ENCODE measurements at regions not wholly inside any gene's neighbourhood (a gene's known extent, or its start where the extent isn't known, plus 50 kb on each side); places are given as distances from the start of the nearest gene placed in this dataset.

GRCh38 chr10:25112016-25112415 lies 62.8 kb upstream of the GPR158 start:
- intact Hi-C loops (cut with DNase I; ENCODE audit: low total_unique reads) = no loop called here
- WGBS, 5 donors = 64 to 75% (median 71%) methylated on average over 3 of the region's 3 CpGs
- no peak overlapping the region for H3K4me3 ChIP-seq
- H3K27me3 ChIP-seq = peaks cover 0 to 12% (median 0%) of the 10 kb centered on the region in 3 donors
- no peak for DNase-seq
- H3K9me3 ChIP-seq = no peaks in the 10 kb centered on the region
- TF ChIP-seq POLR2A (IDR thresholded peaks at IDR 0.05) (no peak), POLR2AphosphoS5 (IDR thresholded peaks at IDR 0.05) (no peak), EP300 (IDR thresholded peaks at IDR 0.05) (no peak)
- TF ChIP-seq, protein P1, sequence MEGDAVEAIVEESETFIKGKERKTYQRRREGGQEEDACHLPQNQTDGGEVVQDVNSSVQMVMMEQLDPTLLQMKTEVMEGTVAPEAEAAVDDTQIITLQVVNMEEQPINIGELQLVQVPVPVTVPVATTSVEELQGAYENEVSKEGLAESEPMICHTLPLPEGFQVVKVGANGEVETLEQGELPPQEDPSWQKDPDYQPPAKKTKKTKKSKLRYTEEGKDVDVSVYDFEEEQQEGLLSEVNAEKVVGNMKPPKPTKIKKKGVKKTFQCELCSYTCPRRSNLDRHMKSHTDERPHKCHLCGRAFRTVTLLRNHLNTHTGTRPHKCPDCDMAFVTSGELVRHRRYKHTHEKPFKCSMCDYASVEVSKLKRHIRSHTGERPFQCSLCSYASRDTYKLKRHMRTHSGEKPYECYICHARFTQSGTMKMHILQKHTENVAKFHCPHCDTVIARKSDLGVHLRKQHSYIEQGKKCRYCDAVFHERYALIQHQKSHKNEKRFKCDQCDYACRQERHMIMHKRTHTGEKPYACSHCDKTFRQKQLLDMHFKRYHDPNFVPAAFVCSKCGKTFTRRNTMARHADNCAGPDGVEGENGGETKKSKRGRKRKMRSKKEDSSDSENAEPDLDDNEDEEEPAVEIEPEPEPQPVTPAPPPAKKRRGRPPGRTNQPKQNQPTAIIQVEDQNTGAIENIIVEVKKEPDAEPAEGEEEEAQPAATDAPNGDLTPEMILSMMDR (IDR thresholded peaks at IDR 0.05) = no peak
- peaks cover 3 to 10% (median 7%) of the 10 kb centered on the region in 4 donors for H3K4me1 ChIP-seq
- no peaks in the 10 kb centered on the region for H3K36me3 ChIP-seq
- H3K27ac ChIP-seq = no peak overlapping the region

DNA sequence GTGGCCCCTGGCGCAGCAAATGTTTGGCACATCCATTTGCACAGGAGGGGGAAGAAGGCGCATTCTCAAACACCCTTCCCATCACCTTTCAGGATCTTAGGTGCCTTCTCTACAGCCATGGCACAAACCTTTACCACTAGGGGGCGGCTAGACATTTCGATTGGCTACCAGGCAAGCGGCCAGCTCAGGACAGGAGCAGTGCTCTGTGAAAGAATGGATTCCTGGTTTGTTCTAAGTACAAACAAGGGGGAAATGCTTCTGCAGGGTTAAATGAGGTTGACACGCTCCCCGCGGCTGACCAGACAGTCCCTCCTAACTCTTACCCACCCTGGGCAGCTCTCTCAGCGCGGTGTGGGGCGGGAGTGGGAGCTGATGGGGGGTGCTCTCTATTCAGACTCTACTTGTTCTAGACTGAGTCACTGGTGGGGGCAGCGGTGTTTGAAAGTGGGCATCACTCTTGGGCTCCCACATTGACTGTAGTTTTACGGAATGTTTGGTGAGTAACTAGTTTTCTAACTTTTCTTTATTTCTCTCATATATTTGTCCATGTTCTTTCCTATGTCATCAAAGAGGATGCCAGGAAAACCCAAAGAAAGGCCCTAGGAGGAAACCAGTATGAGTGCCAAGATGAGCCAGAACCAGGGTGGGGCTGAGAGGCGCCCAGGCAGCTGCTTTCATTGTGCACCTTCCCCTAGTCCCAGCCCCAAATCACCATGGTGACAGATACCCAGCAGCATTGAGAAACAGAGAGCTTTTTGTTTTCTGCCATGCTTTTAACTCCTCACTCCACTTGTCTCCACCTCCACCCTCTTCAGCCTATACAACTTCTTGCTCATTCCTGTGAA lies 61.4 kb upstream of the GPR158 start:
- peaks cover 3 to 10% (median 7%) of the 10 kb centered on the region in 4 donors for H3K4me1 ChIP-seq
- H3K27ac ChIP-seq = peak overlapping the region in 1 of 5 donors; percentile 37
- intact Hi-C loops (cut with DNase I; ENCODE audit: low total_unique reads) = no loop called here
- TF ChIP-seq EP300 (IDR thresholded peaks at IDR 0.05) (no peak), POLR2AphosphoS5 (IDR thresholded peaks at IDR 0.05) (no peak), POLR2A (IDR thresholded peaks at IDR 0.05) (no peak)
- TF ChIP-seq, protein P1 (IDR thresholded peaks at IDR 0.05) = peak in 5 of 7 experiments; percentile 54 to 75 (median 64)
- WGBS, 5 donors = 9 to 15% (median 11%) methylated on average over 12 to 14 of the region's 14 CpGs
- no peaks in the 10 kb centered on the region for H3K9me3 ChIP-seq
- DNase-seq = peak; percentile 85 to 92
- no peak overlapping the region for H3K4me3 ChIP-seq
- no peaks in the 10 kb centered on the region for H3K36me3 ChIP-seq
- peaks cover 0 to 16% (median 0%) of the 10 kb centered on the region in 3 donors for H3K27me3 ChIP-seq

GRCh38 chr10:25114036-25114411 lies 60.8 kb upstream of the GPR158 start:
- peaks cover 0 to 16% (median 0%) of the 10 kb centered on the region in 3 donors for H3K27me3 ChIP-seq
- WGBS, 5 donors = 61 to 82% (median 68%) methylated on average over 2 of the region's 2 CpGs
- no peak overlapping the region for H3K27ac ChIP-seq
- TF ChIP-seq POLR2AphosphoS5 (IDR thresholded peaks at IDR 0.05) (no peak), POLR2A (IDR thresholded peaks at IDR 0.05) (no peak), EP300 (IDR thresholded peaks at IDR 0.05) (no peak)
- no peaks in the 10 kb centered on the region for H3K9me3 ChIP-seq
- peaks cover 3 to 10% (median 7%) of the 10 kb centered on the region in 4 donors for H3K4me1 ChIP-seq
- DNase-seq = no peak
- H3K36me3 ChIP-seq = no peaks in the 10 kb centered on the region
- intact Hi-C loops (cut with DNase I; ENCODE audit: low total_unique reads) = no loop called here
- no peak overlapping the region for H3K4me3 ChIP-seq

DNA sequence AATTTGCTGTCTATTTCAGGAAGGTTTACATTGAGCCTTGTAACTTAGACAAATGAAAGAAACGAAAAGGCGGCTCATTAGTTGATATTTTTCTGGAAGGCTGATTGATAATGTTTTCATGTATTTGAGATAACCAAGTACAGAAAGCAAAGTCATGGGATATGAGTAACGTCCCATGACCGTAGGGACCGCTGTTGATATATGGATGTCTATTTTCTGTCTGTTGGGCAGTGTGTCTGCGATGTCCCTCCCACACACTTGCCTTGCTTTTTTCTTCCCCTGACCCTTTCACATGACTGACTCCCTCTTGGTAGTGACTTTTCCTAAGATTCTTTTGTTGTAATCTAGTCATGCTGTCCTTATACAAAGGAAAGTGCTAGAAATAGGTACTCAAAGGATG lies 57.0 kb upstream of the GPR158 start:
- intact Hi-C loops (cut with DNase I; ENCODE audit: low total_unique reads) = loop anchor here (5.0 kb wide), 1 partner anchor 110 kb away; no protein-coding TSS in a partner anchor
- TF ChIP-seq EP300 (IDR thresholded peaks at IDR 0.05) (no peak), POLR2AphosphoS5 (IDR thresholded peaks at IDR 0.05) (no peak), POLR2A (IDR thresholded peaks at IDR 0.05) (no peak)
- TF ChIP-seq, protein P1 (IDR thresholded peaks at IDR 0.05) = no peak
- DNase-seq = no peak
- no peaks in the 10 kb centered on the region for H3K9me3 ChIP-seq
- H3K36me3 ChIP-seq = no peaks in the 10 kb centered on the region
- peaks cover 3 to 10% (median 7%) of the 10 kb centered on the region in 4 donors for H3K4me1 ChIP-seq
- H3K4me3 ChIP-seq = no peak overlapping the region
- H3K27ac ChIP-seq = no peak overlapping the region
- WGBS, 5 donors = 74 to 86% (median 78%) methylated on average over 6 of the region's 6 CpGs
- H3K27me3 ChIP-seq = peaks cover 0 to 19% (median 0%) of the 10 kb centered on the region in 3 donors
